Activated CD4-positive, alpha-beta memory T cell treated with anti-CD3 and anti-CD28 coated beads, Interleukin-2, amount 10 ng/mL, durations not matched to agents 7 days and 5 days (primary cell): ENCODE measurements at regions not wholly inside any gene's neighbourhood (a gene's known extent, or its start where the extent isn't known, plus 50 kb on each side); places are given as distances from the start of the nearest gene placed in this dataset.
"Not testable (repeated sequence)": the region's sequence is repeated elsewhere in the genome, so short reads cannot be mapped to it uniquely, and the experiment has no call there.

ENCODE experiments used
- CTCF ChIA-PET: fragments of 350-600 bp; sonication (Branson Sonifier 250); formaldehyde crosslinking; loops from one replicate; lab custom pipeline; 2021; ENCODE audit warnings: antibody characterized with exemption, inconsistent platforms; lab: Charles Lee
- POLR2A ChIA-PET: fragments of 350-600 bp; sonication (Branson Sonifier 250); formaldehyde crosslinking; loops from one replicate; lab custom pipeline; 2021; ENCODE audit warnings: antibody characterized with exemption; lab: Charles Lee
- DNase-seq: peaks from one replicate; pipeline ENCODE4 v3.0.0-alpha.2; 2020
- H3K27ac Mint-ChIP-seq: one replicate; pipeline ENCODE4 v1.8.0; 2021; ENCODE audit warnings: mild to moderate bottlenecking, mixed read lengths
- H3K27me3 Mint-ChIP-seq: one replicate; pipeline ENCODE4 v1.8.0; 2021; ENCODE audit warnings: mixed read lengths
- H3K36me3 Mint-ChIP-seq: one replicate; pipeline ENCODE4 v1.8.0; 2021; ENCODE audit warnings: low read depth, mixed read lengths
- H3K4me1 Mint-ChIP-seq: one replicate; pipeline ENCODE4 v1.8.0; 2021; ENCODE audit warnings: mixed read lengths
- H3K4me3 Mint-ChIP-seq: one replicate; pipeline ENCODE4 v1.8.0; 2021; ENCODE audit warnings: mild to moderate bottlenecking, mixed read lengths
- H3K9me3 Mint-ChIP-seq: one replicate; pipeline ENCODE4 v1.8.0; 2021; ENCODE audit warnings: mixed read lengths

- peaks cover 7% of the 10 kb centered on the region for H3K9me3 Mint-ChIP-seq
- DNase-seq = no peak
- ChIA-PET POLR2A (no interaction called here), CTCF (no interaction called here)
- no peaks in the 10 kb centered on the region for H3K4me1 Mint-ChIP-seq
- H3K4me3 Mint-ChIP-seq = no peak overlapping the region
- no peak overlapping the region for H3K27ac Mint-ChIP-seq
- H3K36me3 Mint-ChIP-seq = no peaks in the 10 kb centered on the region
- H3K27me3 Mint-ChIP-seq = peaks cover 1% of the 10 kb centered on the region
These were observed 304.8 kb downstream of the PTPRC start for GRCh38 chr1:198943484-198944187.

DNA sequence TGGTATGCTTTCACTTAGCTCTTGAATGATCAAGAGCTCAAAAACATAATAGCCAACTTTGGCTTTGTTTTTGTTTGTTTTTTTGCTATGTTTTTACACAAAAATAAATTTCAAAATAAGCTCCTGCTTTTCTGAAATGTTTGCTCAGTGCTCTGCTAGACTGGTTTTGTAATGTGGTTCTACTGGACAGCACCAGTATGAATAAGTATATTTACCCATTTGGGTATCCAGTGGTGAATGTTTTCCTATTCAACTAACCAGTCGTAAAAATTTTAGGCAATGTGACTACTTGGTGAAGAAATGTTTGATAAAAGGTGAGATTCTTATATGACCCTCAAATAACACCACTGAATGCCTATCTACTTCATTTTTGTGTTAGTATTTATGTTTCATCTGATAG, 308.6 kb downstream of the PTPRC start:
- no peaks in the 10 kb centered on the region for H3K4me1 Mint-ChIP-seq
- peaks cover 1% of the 10 kb centered on the region for H3K27me3 Mint-ChIP-seq
- POLR2A ChIA-PET = interaction anchor here (1.2 kb wide), 1 partner anchor 10 kb away, joined by 3 read pairs; no protein-coding TSS in a partner anchor
- no peak overlapping the region for H3K27ac Mint-ChIP-seq
- H3K36me3 Mint-ChIP-seq = no peaks in the 10 kb centered on the region
- H3K9me3 Mint-ChIP-seq = no peaks in the 10 kb centered on the region
- CTCF ChIA-PET = no interaction called here
- DNase-seq = no peak
- H3K4me3 Mint-ChIP-seq = no peak overlapping the region

DNA sequence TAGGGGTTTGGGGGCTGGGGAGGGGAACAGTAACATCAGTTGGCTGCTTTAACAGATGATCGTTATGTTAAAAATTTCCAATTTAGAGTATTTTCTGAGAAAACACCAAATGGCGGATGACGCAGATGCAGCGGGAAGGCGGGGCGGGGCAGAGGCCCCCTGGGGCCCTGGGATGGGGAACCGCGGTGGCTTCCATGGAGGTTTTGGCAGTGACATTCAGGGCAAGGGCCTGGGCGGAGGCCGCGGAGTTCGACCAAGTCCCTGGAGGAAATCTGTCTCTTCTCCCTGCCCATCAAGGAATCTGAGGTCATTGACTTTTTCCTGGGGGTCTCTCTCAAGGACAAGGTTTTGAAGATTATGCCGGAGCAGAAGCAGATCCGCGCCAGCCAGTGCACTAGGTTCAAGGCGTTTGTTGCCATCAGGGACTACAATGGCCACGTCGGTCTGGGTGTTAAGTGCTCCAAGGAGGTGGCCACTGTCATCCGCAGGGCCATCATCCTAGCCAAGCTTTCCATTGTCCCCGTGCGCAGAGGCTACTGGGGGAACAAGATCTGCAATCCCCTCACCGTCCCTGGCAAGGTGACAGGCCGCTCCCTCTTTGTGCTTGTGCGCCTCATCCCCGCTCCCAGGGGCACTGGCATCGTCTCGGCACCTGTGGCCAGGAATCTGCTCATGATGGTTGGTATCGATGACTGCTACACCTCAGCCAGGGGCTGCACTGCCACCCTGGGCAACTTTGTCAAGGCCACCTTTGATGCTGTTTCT, 310.2 kb downstream of the PTPRC start:
- Mint-ChIP-seq H3K27me3 (peaks cover 1% of the 10 kb centered on the region), H3K27ac (no peak overlapping the region), H3K9me3 (no peaks in the 10 kb centered on the region), H3K4me3 (no peak overlapping the region), H3K36me3 (no peaks in the 10 kb centered on the region), H3K4me1 (no peaks in the 10 kb centered on the region)
- DNase-seq = no peak
- CTCF ChIA-PET = no interaction called here
- POLR2A ChIA-PET = no interaction called here

- Mint-ChIP-seq H3K27ac (no peak overlapping the region), H3K36me3 (no peaks in the 10 kb centered on the region), H3K4me1 (no peaks in the 10 kb centered on the region), H3K27me3 (peaks cover 1% of the 10 kb centered on the region), H3K4me3 (no peak overlapping the region), H3K9me3 (peaks cover 3% of the 10 kb centered on the region)
- no peak for DNase-seq
- ChIA-PET CTCF (no interaction called here), POLR2A (no interaction called here)
These were observed 311.2 kb downstream of the PTPRC start for GRCh38 chr1:198950036-198950435.

GRCh38 chr1:198955085-198955484, 316.2 kb downstream of the PTPRC start:
- POLR2A ChIA-PET = no interaction called here
- H3K36me3 Mint-ChIP-seq = peaks cover 5% of the 10 kb centered on the region
- DNase-seq = no peak
- H3K27ac Mint-ChIP-seq = no peak overlapping the region
- H3K9me3 Mint-ChIP-seq = peaks cover 9% of the 10 kb centered on the region
- peaks cover 17% of the 10 kb centered on the region for H3K4me1 Mint-ChIP-seq
- CTCF ChIA-PET = no interaction called here
- no peaks in the 10 kb centered on the region for H3K27me3 Mint-ChIP-seq
- no peak overlapping the region for H3K4me3 Mint-ChIP-seq

DNA sequence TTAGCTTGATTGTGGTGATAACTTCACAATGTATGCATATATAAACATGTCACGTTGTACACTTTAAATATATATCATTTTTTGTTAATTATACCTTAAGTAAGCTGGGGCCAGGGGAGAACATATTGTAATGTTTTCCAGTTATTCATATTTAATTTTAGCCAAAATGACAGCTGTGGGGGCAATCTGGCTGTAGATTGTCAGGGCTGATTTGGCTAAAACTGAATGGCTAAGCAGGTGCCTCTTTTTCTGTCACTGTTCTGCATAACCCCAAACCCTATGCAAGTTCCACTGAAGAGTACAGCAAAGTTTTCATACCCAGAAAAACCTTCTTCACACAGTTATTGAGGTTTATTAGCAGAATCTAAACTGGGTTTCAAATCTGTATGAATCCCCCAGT, 318.2 kb downstream of the PTPRC start:
- Mint-ChIP-seq H3K27ac (no peak overlapping the region), H3K27me3 (no peaks in the 10 kb centered on the region), H3K4me3 (no peak overlapping the region), H3K9me3 (peaks cover 13% of the 10 kb centered on the region), H3K36me3 (peaks cover 5% of the 10 kb centered on the region), H3K4me1 (peaks cover 18% of the 10 kb centered on the region)
- POLR2A ChIA-PET = interaction anchor here (0.9 kb wide), 1 partner anchor 21 kb away, joined by 3 read pairs; no protein-coding TSS in a partner anchor
- DNase-seq = no peak
- CTCF ChIA-PET = no interaction called here

- CTCF ChIA-PET = no interaction called here
- Mint-ChIP-seq H3K27me3 (no peaks in the 10 kb centered on the region), H3K36me3 (peaks cover 15% of the 10 kb centered on the region), H3K4me1 (peaks cover 26% of the 10 kb centered on the region), H3K9me3 (peaks cover 21% of the 10 kb centered on the region), H3K27ac (no peak overlapping the region), H3K4me3 (no peak overlapping the region)
- POLR2A ChIA-PET = interaction anchor here (1.0 kb wide), 1 partner anchor 83 kb away, joined by 4 read pairs; no protein-coding TSS in a partner anchor
- no peak for DNase-seq
These were observed 320.2 kb downstream of the PTPRC start for GRCh38 chr1:198959032-198959431.

DNA sequence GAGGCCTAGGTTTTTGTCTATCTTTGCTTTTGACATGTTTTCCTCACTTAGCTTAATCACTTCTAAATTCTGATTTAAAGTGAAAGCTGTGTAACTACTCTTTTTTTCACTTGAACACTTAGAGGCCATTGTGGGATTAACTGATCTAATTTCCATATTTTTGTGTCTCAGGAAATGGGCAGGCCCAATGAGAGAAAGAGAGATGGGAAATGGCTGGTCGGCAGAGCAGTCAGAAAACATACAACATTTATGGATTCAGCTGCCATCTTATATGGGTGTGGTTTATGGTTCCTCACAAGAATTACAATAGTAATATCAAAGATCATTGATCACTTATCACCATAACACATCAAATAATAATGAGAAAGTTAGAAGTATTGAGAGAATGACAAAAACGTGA, 320.8 kb downstream of the PTPRC start:
- CTCF ChIA-PET = no interaction called here
- Mint-ChIP-seq H3K9me3 (peaks cover 20% of the 10 kb centered on the region), H3K4me3 (no peak overlapping the region)

GRCh38 chr1:198963796-198964195, 325.0 kb downstream of the PTPRC start:
- peaks cover 27% of the 10 kb centered on the region for H3K9me3 Mint-ChIP-seq
- H3K27ac Mint-ChIP-seq, CTCF ChIA-PET, DNase-seq, H3K27me3 Mint-ChIP-seq, H3K4me3 Mint-ChIP-seq: not testable (repeated sequence)
- peaks cover 25% of the 10 kb centered on the region for H3K4me1 Mint-ChIP-seq
- peaks cover 21% of the 10 kb centered on the region for H3K36me3 Mint-ChIP-seq
- POLR2A ChIA-PET = interaction anchor here (1.1 kb wide), 1 partner anchor 14 kb away, joined by 3 read pairs; no protein-coding TSS in a partner anchor

More for the DNA sequence above, 320.8 kb downstream of the PTPRC start:
- Mint-ChIP-seq H3K4me1 (peaks cover 28% of the 10 kb centered on the region), H3K27me3 (no peaks in the 10 kb centered on the region), H3K36me3 (peaks cover 17% of the 10 kb centered on the region), H3K27ac (no peak overlapping the region)
- POLR2A ChIA-PET = interaction anchor here (1.0 kb wide), 1 partner anchor 82 kb away, joined by 4 read pairs; no protein-coding TSS in a partner anchor
- DNase-seq = no peak

DNA sequence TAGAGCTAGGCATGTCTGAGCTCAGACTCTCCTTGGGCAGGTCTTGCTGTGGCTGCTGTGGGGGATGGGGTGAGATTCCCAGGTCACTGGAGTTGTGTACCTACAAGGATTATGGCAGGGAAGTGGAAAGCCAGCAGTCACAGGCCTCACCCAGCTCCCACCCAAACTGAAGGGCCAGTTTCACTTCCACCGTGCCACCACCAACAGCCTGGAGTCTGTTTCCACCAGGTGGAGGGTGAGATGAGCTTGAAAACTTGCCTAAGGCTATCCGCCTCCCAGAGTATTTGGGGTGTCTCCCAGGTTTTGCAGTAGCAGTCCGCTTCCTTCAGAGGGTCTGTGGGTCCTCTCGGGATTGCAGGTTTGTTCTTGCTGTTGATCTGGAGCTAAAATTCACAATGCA, 327.7 kb downstream of the PTPRC start:
- peaks cover 19% of the 10 kb centered on the region for H3K36me3 Mint-ChIP-seq
- no peak for DNase-seq
- no peak overlapping the region for H3K4me3 Mint-ChIP-seq
- H3K9me3 Mint-ChIP-seq = peaks cover 27% of the 10 kb centered on the region
- H3K27me3 Mint-ChIP-seq = no peaks in the 10 kb centered on the region
- H3K4me1 Mint-ChIP-seq = peaks cover 14% of the 10 kb centered on the region
- H3K27ac Mint-ChIP-seq = no peak overlapping the region
- ChIA-PET POLR2A (no interaction called here), CTCF (no interaction called here)

GRCh38 chr1:198967566-198967965, 328.7 kb downstream of the PTPRC start:
- Mint-ChIP-seq H3K4me3 (no peak overlapping the region), H3K36me3 (peaks cover 18% of the 10 kb centered on the region), H3K4me1 (peaks cover 14% of the 10 kb centered on the region), H3K27me3 (no peaks in the 10 kb centered on the region), H3K9me3 (peaks cover 23% of the 10 kb centered on the region), H3K27ac (no peak overlapping the region)
- CTCF ChIA-PET = no interaction called here
- no peak for DNase-seq
- POLR2A ChIA-PET = interaction anchor here (0.6 kb wide), 1 partner anchor 331 kb away, joined by 4 read pairs; no protein-coding TSS in a partner anchor

GRCh38 chr1:198968866-198969265, 330.0 kb downstream of the PTPRC start:
- DNase-seq = no peak

GRCh38 chr1:198969981-198970380, 331.1 kb downstream of the PTPRC start:
- peaks cover 11% of the 10 kb centered on the region for H3K9me3 Mint-ChIP-seq
- H3K36me3 Mint-ChIP-seq = peaks cover 6% of the 10 kb centered on the region
- no peak for DNase-seq
- ChIA-PET CTCF (interaction anchor here (0.6 to 2.4 kb wide), 2 partner anchors 116 to 143 kb away, joined by 3 to 7 read pairs; no protein-coding TSS in a partner anchor), POLR2A (no interaction called here)
- H3K27ac Mint-ChIP-seq = no peak overlapping the region
- H3K4me3 Mint-ChIP-seq = no peak overlapping the region
- H3K4me1 Mint-ChIP-seq = peaks cover 5% of the 10 kb centered on the region
- no peaks in the 10 kb centered on the region for H3K27me3 Mint-ChIP-seq

More at GRCh38 chr1:198968866-198969265, 330.0 kb downstream of the PTPRC start:
- ChIA-PET CTCF (interaction anchor here (2.4 kb wide), 1 partner anchor 144 kb away, joined by 7 read pairs; no protein-coding TSS in a partner anchor), POLR2A (no interaction called here)
- Mint-ChIP-seq H3K36me3 (peaks cover 9% of the 10 kb centered on the region), H3K4me1 (peaks cover 8% of the 10 kb centered on the region), H3K27me3 (no peaks in the 10 kb centered on the region), H3K4me3 (no peak overlapping the region), H3K9me3 (peaks cover 16% of the 10 kb centered on the region), H3K27ac (no peak overlapping the region)
